MM.1S (cell line): ENCODE measurements at regions not wholly inside any gene's neighbourhood (a gene's known extent, or its start where the extent isn't known, plus 50 kb on each side); places are given as distances from the start of the nearest gene placed in this dataset.
A peak's percentile ranks its signal among the peaks of the same experiment; 100 is the strongest.

Experiments used
- DNase-seq: peaks from one replicate; pipeline ENCODE4 v3.0.0-alpha.2; 2015
- H2AFZ ChIP-seq: fragments of 300-600 bp; sonication (generic); 2 replicates; pipeline ENCODE4 v1.6.0; 2016; ENCODE audit warnings: antibody characterized with exemption, low read length
- H3F3A ChIP-seq: fragments of 300-600 bp; sonication (generic); 2 replicates; pipeline ENCODE4 v1.6.1; 2016; ENCODE audit warnings: mild to moderate bottlenecking, antibody characterized with exemption, low read length, moderate library complexity, mixed read lengths; ENCODE audit not compliant: insufficient read depth
- H3K27ac ChIP-seq: fragments of 300-600 bp; sonication (generic); 2 replicates; pipeline ENCODE4 v1.5.1; 2016; ENCODE audit warnings: mild to moderate bottlenecking, low read length
- H3K27me3 ChIP-seq: fragments of 300-600 bp; sonication (generic); replicated peaks from 2 replicates; pipeline ENCODE4 v1.6.0; 2016; ENCODE audit warnings: low read length; ENCODE audit not compliant: insufficient read depth
- H3K36me3 ChIP-seq: fragments of 300-600 bp; sonication (generic); replicated peaks from 2 replicates; pipeline ENCODE4 v1.6.1; 2016; ENCODE audit warnings: mild to moderate bottlenecking, low read length, mixed read lengths; ENCODE audit not compliant: insufficient read depth
- H3K4me1 ChIP-seq: fragments of 300-600 bp; sonication (generic); 2 replicates; pipeline ENCODE4 v1.6.1; 2016; ENCODE audit warnings: low read length, mixed read lengths
- H3K4me2 ChIP-seq: fragments of 300-600 bp; sonication (generic); 2 replicates; pipeline ENCODE4 v1.6.0; 2016; ENCODE audit warnings: low read depth, low read length
- H3K4me3 ChIP-seq: fragments of 300-600 bp; sonication (generic); 2 replicates; pipeline ENCODE4 v1.5.1; 2016; ENCODE audit warnings: low read length, mixed read lengths
- H3K79me2 ChIP-seq: fragments of 300-600 bp; sonication (generic); 2 replicates; pipeline ENCODE4 v1.6.1; 2016; ENCODE audit warnings: mixed run types, low read length, mixed read lengths
- H3K9ac ChIP-seq: fragments of 300-600 bp; sonication (generic); 2 replicates; pipeline ENCODE4 v1.6.1; 2016; ENCODE audit warnings: low read length, mixed read lengths
- H3K9me2 ChIP-seq: fragments of 300-600 bp; sonication (generic); replicated peaks from 2 replicates; pipeline ENCODE4 v1.6.1; 2016; ENCODE audit warnings: mild to moderate bottlenecking, low read length, mixed read lengths; ENCODE audit not compliant: insufficient read depth
- H3K9me3 ChIP-seq: fragments of 300-600 bp; sonication (generic); replicated peaks from 2 replicates; pipeline ENCODE4 v1.6.1; 2016; ENCODE audit warnings: mild to moderate bottlenecking, low read length, mixed read lengths; ENCODE audit not compliant: insufficient read depth
- H4K20me1 ChIP-seq: fragments of 300-600 bp; sonication (generic); 2 replicates; pipeline ENCODE4 v1.6.1; 2016; ENCODE audit warnings: mild to moderate bottlenecking, low read length, moderate library complexity, mixed read lengths; ENCODE audit not compliant: insufficient read depth
- EZH2 ChIP-seq: fragments of 300-600 bp; sonication (generic); optimal IDR thresholded peaks from 2 replicates; pipeline ENCODE3; 2017; ENCODE audit warnings: low read depth, mild to moderate bottlenecking, antibody characterized with exemption, low read length, mixed read lengths
- EZH2phosphoT487 ChIP-seq: fragments of 300-600 bp; sonication (generic); IDR thresholded peaks from 2 replicates; pipeline ENCODE4 v1.6.1; 2018; ENCODE audit warnings: antibody characterized with exemption, low read length
- TF ChIP-seq, protein P1 (sequence below): fragments of 300-600 bp; sonication (generic); IDR thresholded peaks from 2 replicates; pipeline ENCODE4 v1.5.1; 2016; ENCODE audit warnings: antibody characterized with exemption, low read length, mixed read lengths

DNA sequence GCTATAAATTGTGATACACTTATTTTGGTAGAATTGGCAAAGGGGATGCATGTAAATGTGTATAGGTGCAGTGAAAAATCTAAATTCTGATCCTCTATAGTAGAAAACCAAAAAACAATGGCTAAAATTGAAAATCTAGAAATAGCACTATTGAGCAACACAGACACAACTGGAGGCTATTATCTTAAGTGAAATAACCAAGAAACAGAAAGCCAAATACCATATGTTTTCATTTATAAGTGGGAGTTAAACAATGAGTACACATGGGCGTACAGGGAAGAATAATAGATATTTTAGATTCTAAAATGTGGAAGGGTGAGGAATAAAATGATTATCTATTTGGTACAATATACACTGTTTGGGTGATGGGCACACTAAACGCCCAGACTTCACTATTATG, 183.2 kb upstream of the TUSC1 start:
- Histone ChIP-seq H3K4me1 (peaks cover 9% of the 10 kb centered on the region; the same call in 1 of the 2 replicates), H3K9me3 (no peaks in the 10 kb centered on the region), H3K9me2 (no peaks in the 10 kb centered on the region), H3K27me3 (no peaks in the 10 kb centered on the region), H3K4me3 (no peak overlapping the region), H3K4me2 (no peak overlapping the region), H2AFZ (no peak overlapping the region), H4K20me1 (no peaks in the 10 kb centered on the region), H3K9ac (no peak overlapping the region), H3F3A (no peaks in the 10 kb centered on the region), H3K36me3 (no peaks in the 10 kb centered on the region), H3K79me2 (no peaks in the 10 kb centered on the region), H3K27ac (no peak overlapping the region)
- TF ChIP-seq, protein P1, sequence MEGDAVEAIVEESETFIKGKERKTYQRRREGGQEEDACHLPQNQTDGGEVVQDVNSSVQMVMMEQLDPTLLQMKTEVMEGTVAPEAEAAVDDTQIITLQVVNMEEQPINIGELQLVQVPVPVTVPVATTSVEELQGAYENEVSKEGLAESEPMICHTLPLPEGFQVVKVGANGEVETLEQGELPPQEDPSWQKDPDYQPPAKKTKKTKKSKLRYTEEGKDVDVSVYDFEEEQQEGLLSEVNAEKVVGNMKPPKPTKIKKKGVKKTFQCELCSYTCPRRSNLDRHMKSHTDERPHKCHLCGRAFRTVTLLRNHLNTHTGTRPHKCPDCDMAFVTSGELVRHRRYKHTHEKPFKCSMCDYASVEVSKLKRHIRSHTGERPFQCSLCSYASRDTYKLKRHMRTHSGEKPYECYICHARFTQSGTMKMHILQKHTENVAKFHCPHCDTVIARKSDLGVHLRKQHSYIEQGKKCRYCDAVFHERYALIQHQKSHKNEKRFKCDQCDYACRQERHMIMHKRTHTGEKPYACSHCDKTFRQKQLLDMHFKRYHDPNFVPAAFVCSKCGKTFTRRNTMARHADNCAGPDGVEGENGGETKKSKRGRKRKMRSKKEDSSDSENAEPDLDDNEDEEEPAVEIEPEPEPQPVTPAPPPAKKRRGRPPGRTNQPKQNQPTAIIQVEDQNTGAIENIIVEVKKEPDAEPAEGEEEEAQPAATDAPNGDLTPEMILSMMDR: no peak
- no peak for DNase-seq

GRCh38 chr9:25857147-25857546, 178.9 kb upstream of the TUSC1 start:
- Histone ChIP-seq H3K9ac (no peak overlapping the region), H3K4me1 (peaks cover 11% of the 10 kb centered on the region; the same call in 1 of the 2 replicates), H3K36me3 (no peaks in the 10 kb centered on the region), H3K9me3 (no peaks in the 10 kb centered on the region), H3F3A (no peaks in the 10 kb centered on the region), H3K79me2 (no peaks in the 10 kb centered on the region), H3K4me2 (peak overlapping the region; percentile 41; the same call in 1 of the 2 replicates), H3K9me2 (no peaks in the 10 kb centered on the region), H3K27me3 (no peaks in the 10 kb centered on the region), H4K20me1 (no peaks in the 10 kb centered on the region), H3K4me3 (no peak overlapping the region), H2AFZ (no peak overlapping the region), H3K27ac (peak overlapping the region; percentile 5; the same call in 1 of the 2 replicates)
- TF ChIP-seq EZH2phosphoT487: no peak
- TF ChIP-seq, protein P1: no peak
- TF ChIP-seq EZH2: no peak
- DNase-seq: peak; percentile 10

- no peak for DNase-seq
Measured at GRCh38 chr9:25850803-25851202, 172.6 kb upstream of the TUSC1 start.

More at GRCh38 chr9:25850803-25851202, 172.6 kb upstream of the TUSC1 start:
- H3K9me2 ChIP-seq: no peaks in the 10 kb centered on the region
- no peaks in the 10 kb centered on the region for H3K36me3 ChIP-seq
- H3K9ac ChIP-seq: no peak overlapping the region
- H3K9me3 ChIP-seq: no peaks in the 10 kb centered on the region
- no peaks in the 10 kb centered on the region for H3K4me1 ChIP-seq
- no peak overlapping the region for H3K4me3 ChIP-seq
- no peak overlapping the region for H2AFZ ChIP-seq
- TF ChIP-seq EZH2phosphoT487 (no peak), EZH2 (no peak)
- TF ChIP-seq, protein P1: no peak
- H3K4me2 ChIP-seq: no peak overlapping the region
- no peak overlapping the region for H3K27ac ChIP-seq
- H3F3A ChIP-seq: no peaks in the 10 kb centered on the region
- no peaks in the 10 kb centered on the region for H3K79me2 ChIP-seq
- no peaks in the 10 kb centered on the region for H3K27me3 ChIP-seq
- no peaks in the 10 kb centered on the region for H4K20me1 ChIP-seq
